ENCODE measurements at regions not wholly inside any gene's neighbourhood (a gene's known extent, or its start where the extent isn't known, plus 50 kb on each side); places are given as distances from the start of the nearest gene placed in this dataset.

DNA sequence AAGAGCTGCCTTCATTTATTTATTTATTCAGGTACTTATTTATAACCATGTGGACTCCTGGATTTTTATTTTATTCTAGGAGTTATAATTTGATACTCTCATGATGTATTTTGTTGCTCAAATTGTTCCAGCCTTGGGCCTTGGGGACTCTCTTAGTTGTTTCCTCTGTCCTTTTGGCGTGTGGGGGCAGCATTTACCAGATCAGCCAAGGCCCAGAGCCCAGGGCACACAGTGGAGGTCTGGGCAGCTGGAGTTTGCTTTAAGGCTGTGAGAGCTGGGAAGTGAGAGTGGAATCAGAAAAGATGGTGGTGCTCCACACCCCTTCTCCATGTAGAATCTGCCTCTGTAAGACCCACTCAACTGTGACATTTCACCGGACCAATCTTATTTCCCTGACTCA lies 398.9 kb downstream of the RPS24 start:
- TF ChIP-seq, protein P1, sequence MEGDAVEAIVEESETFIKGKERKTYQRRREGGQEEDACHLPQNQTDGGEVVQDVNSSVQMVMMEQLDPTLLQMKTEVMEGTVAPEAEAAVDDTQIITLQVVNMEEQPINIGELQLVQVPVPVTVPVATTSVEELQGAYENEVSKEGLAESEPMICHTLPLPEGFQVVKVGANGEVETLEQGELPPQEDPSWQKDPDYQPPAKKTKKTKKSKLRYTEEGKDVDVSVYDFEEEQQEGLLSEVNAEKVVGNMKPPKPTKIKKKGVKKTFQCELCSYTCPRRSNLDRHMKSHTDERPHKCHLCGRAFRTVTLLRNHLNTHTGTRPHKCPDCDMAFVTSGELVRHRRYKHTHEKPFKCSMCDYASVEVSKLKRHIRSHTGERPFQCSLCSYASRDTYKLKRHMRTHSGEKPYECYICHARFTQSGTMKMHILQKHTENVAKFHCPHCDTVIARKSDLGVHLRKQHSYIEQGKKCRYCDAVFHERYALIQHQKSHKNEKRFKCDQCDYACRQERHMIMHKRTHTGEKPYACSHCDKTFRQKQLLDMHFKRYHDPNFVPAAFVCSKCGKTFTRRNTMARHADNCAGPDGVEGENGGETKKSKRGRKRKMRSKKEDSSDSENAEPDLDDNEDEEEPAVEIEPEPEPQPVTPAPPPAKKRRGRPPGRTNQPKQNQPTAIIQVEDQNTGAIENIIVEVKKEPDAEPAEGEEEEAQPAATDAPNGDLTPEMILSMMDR (IDR thresholded peaks at IDR 0.05) = no peak
- TF ChIP-seq EZH2 (IDR thresholded peaks at IDR 0.05; ENCODE audit: borderline replicate concordance, insufficient read depth, low read depth, low read length, poor library complexity, severe bottlenecking) = no peak
